Brain microvascular endothelial cell (primary cell): ENCODE measurements at regions not wholly inside any gene's neighbourhood (a gene's known extent, or its start where the extent isn't known, plus 50 kb on each side); places are given as distances from the start of the nearest gene placed in this dataset.

Source experiments
- DNase-seq: peaks from one replicate; pipeline ENCODE4 v3.0.0-alpha.2; 2020
- H3K27ac ChIP-seq: fragments of 250-450 bp; sonication (Bioruptor Pico); 2 replicates; pipeline ENCODE4 v1.5.1; 2020; ENCODE audit warnings: mild to moderate bottlenecking, moderate library complexity
- H3K27me3 ChIP-seq: fragments of 250-450 bp; sonication (Bioruptor Pico); replicated peaks from 2 replicates; pipeline ENCODE4 v1.5.1; 2020; ENCODE audit warnings: mild to moderate bottlenecking
- H3K36me3 ChIP-seq: fragments of 250-450 bp; sonication (Bioruptor Pico); replicated peaks from 2 replicates; pipeline ENCODE4 v1.5.1; 2020; ENCODE audit warnings: mild to moderate bottlenecking
- H3K4me3 ChIP-seq: 2 replicates; pipeline ENCODE4 v1.5.1; 2011; ENCODE audit warnings: low read depth, mild to moderate bottlenecking, control low read depth, low read length, moderate library complexity
- in situ Hi-C: cut with HindIII; loops from 2 replicates; pipeline ENCODE4 v1.10.0; 2017; ENCODE audit warnings: low sequenced_read_pairs, low pct_ligation_motif_present
- TF ChIP-seq, protein P1 (sequence below): IDR thresholded peaks from 2 replicates; pipeline ENCODE4 v1.5.1; 2011; ENCODE audit warnings: low read depth, mild to moderate bottlenecking, moderate library complexity, low read length, control low read depth, inconsistent platforms; ENCODE audit errors: missing control alignments

DNA sequence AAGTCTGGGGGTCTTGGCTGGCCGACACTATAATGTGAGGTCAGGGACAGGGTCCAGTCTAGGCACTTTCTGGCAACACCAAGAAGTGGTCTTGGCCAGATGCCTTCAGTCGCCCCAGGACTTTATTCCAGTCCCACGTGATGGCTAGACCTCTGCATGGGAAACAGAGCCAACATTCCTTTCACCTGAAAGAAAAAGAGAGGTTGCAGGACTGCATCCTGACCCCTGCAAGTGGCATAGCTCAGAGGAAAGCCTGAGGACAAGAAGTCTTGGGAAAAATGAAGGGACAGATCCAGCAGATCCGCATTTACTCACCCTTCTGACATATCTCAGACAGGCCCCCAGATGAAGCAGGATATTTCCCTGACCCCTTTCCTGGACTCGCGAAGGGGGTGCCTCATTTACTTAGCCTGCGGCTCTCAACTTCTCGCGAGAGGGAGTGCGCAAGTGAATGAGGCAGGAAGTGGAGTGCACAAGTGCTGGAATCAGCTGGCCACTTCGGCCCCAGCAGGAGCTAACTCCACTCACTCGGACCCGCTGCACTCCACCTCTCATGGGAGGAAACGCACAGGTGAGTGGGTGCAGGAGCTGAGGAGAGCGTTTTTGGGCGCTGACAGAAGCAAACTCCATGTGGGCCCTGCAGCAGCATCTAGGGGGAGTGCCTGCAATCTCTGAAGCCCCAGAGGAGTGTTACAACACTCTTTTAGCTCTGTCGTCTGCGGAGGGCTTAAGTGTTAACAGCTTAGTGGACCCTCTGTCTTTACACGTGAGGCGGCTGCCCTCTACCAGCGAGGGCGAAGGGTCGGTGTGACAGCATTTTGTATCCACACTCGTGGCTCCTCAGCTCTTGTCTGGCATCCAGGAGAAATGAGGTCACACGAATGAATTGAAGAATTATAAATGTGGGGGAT lies 916.2 kb upstream of the GHITM start:
- Histone ChIP-seq H3K27me3 (no peaks in the 10 kb centered on the region), H3K4me3 (no peak overlapping the region), H3K27ac (no peak overlapping the region), H3K36me3 (no peaks in the 10 kb centered on the region)
- in situ Hi-C loops, result no loop called here
- TF ChIP-seq, protein P1, sequence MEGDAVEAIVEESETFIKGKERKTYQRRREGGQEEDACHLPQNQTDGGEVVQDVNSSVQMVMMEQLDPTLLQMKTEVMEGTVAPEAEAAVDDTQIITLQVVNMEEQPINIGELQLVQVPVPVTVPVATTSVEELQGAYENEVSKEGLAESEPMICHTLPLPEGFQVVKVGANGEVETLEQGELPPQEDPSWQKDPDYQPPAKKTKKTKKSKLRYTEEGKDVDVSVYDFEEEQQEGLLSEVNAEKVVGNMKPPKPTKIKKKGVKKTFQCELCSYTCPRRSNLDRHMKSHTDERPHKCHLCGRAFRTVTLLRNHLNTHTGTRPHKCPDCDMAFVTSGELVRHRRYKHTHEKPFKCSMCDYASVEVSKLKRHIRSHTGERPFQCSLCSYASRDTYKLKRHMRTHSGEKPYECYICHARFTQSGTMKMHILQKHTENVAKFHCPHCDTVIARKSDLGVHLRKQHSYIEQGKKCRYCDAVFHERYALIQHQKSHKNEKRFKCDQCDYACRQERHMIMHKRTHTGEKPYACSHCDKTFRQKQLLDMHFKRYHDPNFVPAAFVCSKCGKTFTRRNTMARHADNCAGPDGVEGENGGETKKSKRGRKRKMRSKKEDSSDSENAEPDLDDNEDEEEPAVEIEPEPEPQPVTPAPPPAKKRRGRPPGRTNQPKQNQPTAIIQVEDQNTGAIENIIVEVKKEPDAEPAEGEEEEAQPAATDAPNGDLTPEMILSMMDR, result no peak
- DNase-seq, result no peak

DNA sequence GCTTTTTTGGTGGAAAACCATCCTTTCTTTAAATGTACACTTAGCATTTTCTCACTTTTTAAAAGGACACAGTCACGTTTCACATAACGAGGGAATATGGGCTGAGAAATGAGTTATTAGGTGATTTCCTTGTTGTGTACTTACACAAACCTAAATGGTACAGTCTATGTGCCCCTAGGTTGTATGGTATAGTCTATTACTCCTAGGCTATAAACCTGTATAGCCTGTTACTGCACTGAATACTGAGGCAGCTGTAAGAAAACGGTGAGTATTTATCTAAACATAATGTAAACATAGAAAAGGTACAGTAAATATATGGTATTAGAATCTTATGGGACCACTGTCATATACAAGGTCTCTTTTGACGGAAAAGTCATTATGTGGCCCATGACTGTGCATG lies 913.5 kb upstream of the GHITM start:
- DNase-seq, result no peak
- Histone ChIP-seq H3K4me3 (no peak overlapping the region), H3K27ac (no peak overlapping the region), H3K27me3 (no peaks in the 10 kb centered on the region), H3K36me3 (no peaks in the 10 kb centered on the region)
- in situ Hi-C loops, result no loop called here
- TF ChIP-seq, protein P1, result no peak

GRCh38 chr10:83229991-83230390 lies 909.3 kb upstream of the GHITM start:
- TF ChIP-seq, protein P1, result no peak
- DNase-seq, result no peak
- Histone ChIP-seq H3K4me3 (no peak overlapping the region), H3K27ac (no peak overlapping the region), H3K36me3 (no peaks in the 10 kb centered on the region), H3K27me3 (no peaks in the 10 kb centered on the region)
- in situ Hi-C loops, result no loop called here

- H3K36me3 ChIP-seq, result no peaks in the 10 kb centered on the region
- DNase-seq, result no peak
- in situ Hi-C loops, result no loop called here
These were observed 905.6 kb upstream of the GHITM start for GRCh38 chr10:83233691-83234090.

GRCh38 chr10:83248106-83248631 lies 891.1 kb upstream of the GHITM start:
- TF ChIP-seq, protein P1, result no peak
- no peaks in the 10 kb centered on the region for H3K36me3 ChIP-seq
- no peak overlapping the region for H3K27ac ChIP-seq
- H3K4me3 ChIP-seq, result no peak overlapping the region
- in situ Hi-C loops, result no loop called here
- DNase-seq, result no peak
- H3K27me3 ChIP-seq, result no peaks in the 10 kb centered on the region

More at GRCh38 chr10:83233691-83234090, 905.6 kb upstream of the GHITM start:
- H3K4me3 ChIP-seq, result no peak overlapping the region
- TF ChIP-seq, protein P1, result no peak
- no peaks in the 10 kb centered on the region for H3K27me3 ChIP-seq
- H3K27ac ChIP-seq, result no peak overlapping the region
